ENCODE measurements at regions not wholly inside any gene's neighbourhood (a gene's known extent, or its start where the extent isn't known, plus 50 kb on each side); places are given as distances from the start of the nearest gene placed in this dataset.

- H3K36me3 Mint-ChIP-seq (ENCODE audit: insufficient read depth in 1 of 3, low read depth in 3 of 3): peaks cover 0 to 11% (median 3%) of the 10 kb centered on the region in 3 experiments; a peak in 2 of 7 replicates
Observed at GRCh38 chr9:88792502-88792901, 198.8 kb upstream of the S1PR3 start.

More at GRCh38 chr9:88792502-88792901, 198.8 kb upstream of the S1PR3 start:
- Mint-ChIP-seq H3K27me3 (ENCODE audit: low read depth) (peaks cover 2% of the 10 kb centered on the region; the same call in 1 of the 2 replicates), H3K9me3 (peaks cover 3 to 6% of the 10 kb centered on the region in 2 experiments; a peak in 3 of 5 replicates), H3K4me1 (no peaks in the 10 kb centered on the region), H3K4me3 (no peak overlapping the region), H3K27ac (no peak overlapping the region)
- DNase-seq: no peak
- Histone ChIP-seq H3K56ac (ENCODE audit: insufficient read length, low read depth, low read length) (no peak overlapping the region), H4K91ac (ENCODE audit: insufficient read length, low read depth, low read length) (no peak overlapping the region), H3K27me3 (ENCODE audit: insufficient read depth, low read length) (no peaks in the 10 kb centered on the region), H2BK12ac (ENCODE audit: insufficient read length, low read depth, low read length) (no peak overlapping the region), H3K79me1 (ENCODE audit: insufficient read depth, low read depth, low read length, poor library complexity, severe bottlenecking) (no peaks in the 10 kb centered on the region), H3T11ph (ENCODE audit: low read length) (no peak overlapping the region), H3K18ac (ENCODE audit: insufficient read length, low read depth, low read length) (no peak overlapping the region), H3K27ac (ENCODE audit: insufficient read length, low read depth, low read length) (no peak overlapping the region), H2AFZ (ENCODE audit: low read length) (no peak overlapping the region), H4K8ac (replicated peaks; ENCODE audit: insufficient read length, low read depth, low read length) (no peak overlapping the region), H2BK120ac (ENCODE audit: low read depth, low read length, poor library complexity, severe bottlenecking) (no peak overlapping the region), H2BK15ac (ENCODE audit: low read depth, low read length) (no peak overlapping the region), H3K9me3 (ENCODE audit: control insufficient read depth, low read depth, low read length) (no peaks in the 10 kb centered on the region), H3K14ac (ENCODE audit: insufficient read depth, low read length) (no peak overlapping the region), H2BK20ac (ENCODE audit: low read depth, low read length, poor library complexity, severe bottlenecking) (no peak overlapping the region), H3K23me2 (ENCODE audit: insufficient read length, low read depth, low read length, poor library complexity, severe bottlenecking) (no peaks in the 10 kb centered on the region), H3K4ac (ENCODE audit: low read depth, low read length) (no peak overlapping the region), H3K4me2 (ENCODE audit: insufficient read depth, insufficient read length, low read length) (no peak overlapping the region), H2BK5ac (ENCODE audit: insufficient read length, low read length) (no peak overlapping the region), H3K4me1 (ENCODE audit: insufficient read depth, low read length) (no peaks in the 10 kb centered on the region), H2AK5ac (ENCODE audit: insufficient read length, low read length) (no peak overlapping the region), H4K5ac (ENCODE audit: insufficient read length, low read depth, low read length) (no peak overlapping the region), H4K20me1 (ENCODE audit: control insufficient read depth, insufficient read depth, insufficient read length) (no peaks in the 10 kb centered on the region), H3K9ac (ENCODE audit: extremely low read depth, insufficient read length, low read length) (no peak overlapping the region), H3K79me2 (ENCODE audit: insufficient read depth, low read length) (no peaks in the 10 kb centered on the region), H3K23ac (ENCODE audit: insufficient read length, low read depth, low read length) (no peak overlapping the region)
- no CpG with 5 or more reads among the region's 3 CpGs for WGBS (ENCODE audit: extremely low coverage, insufficient read length, low lambda C conversion rate)
- no peak for TF ChIP-seq CTCF (conservative IDR thresholded peaks at IDR 0.05)

All from H9 (cell line).